ENCODE measurements at regions not wholly inside any gene's neighbourhood (a gene's known extent, or its start where the extent isn't known, plus 50 kb on each side); places are given as distances from the start of the nearest gene placed in this dataset.

DNA sequence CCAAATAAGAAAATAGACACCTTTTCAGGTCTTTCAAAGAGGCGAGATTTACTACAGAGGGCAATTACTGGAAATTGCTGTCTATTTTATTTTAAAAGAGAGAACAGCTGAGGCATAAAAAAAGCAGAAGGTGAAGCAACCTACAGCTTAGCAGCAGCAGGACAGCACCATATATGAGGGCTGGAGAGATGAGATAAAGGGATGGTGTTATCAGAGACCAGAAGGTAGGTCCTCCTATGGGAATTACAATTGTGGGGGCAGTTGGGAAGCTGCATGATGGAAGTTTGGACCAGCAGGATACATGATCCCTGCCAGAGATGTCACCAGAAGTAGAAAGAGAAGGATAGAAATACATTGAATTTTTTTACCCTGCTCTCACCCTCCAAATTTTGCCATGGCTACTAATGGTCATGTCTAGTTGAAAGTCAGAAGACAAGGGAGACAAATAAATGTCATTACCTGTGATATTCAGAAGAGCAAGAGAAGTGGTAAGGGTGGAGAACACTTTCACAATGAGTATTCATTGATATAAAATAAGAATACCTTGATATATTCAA is 77.2 kb upstream of the CALCR start:
- no peaks in the 10 kb centered on the region for H3K9me3 ChIP-seq (replicated peaks)
- H3K27ac ChIP-seq, result no peak overlapping the region
- peaks cover 3% of the 10 kb centered on the region for H3K4me1 ChIP-seq
- H3K4me3 ChIP-seq, result no peak overlapping the region
- H3K27me3 ChIP-seq, result no peaks in the 10 kb centered on the region
- DNase-seq, result no peak
- peaks cover 4% of the 10 kb centered on the region; the same call in 1 of the 2 replicates for H3K36me3 ChIP-seq

DNA sequence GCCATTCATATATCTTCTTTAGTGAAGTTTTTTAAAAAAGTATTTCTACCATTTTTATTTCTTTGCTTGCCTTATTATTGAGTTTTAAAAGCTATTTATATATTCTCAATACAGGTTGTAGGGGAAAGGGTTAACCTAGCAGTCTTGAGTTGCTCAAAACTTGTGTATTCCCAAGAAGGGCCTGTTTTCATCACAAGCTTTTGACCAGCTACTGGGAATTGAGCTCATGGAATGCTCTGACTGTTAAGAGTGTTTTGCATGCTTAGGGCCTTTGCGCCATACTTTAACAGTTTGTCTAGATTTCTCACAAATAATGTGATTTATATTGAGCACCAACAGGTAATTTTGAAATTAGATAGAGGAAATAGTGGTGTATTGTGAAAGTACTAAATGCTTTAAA is 72.0 kb upstream of the CALCR start:
- no peaks in the 10 kb centered on the region; the same call in 1 of the 2 replicates for H3K36me3 ChIP-seq
- peaks cover 14% of the 10 kb centered on the region for H3K4me1 ChIP-seq
- no peaks in the 10 kb centered on the region for H3K9me3 ChIP-seq (replicated peaks)
- H3K27ac ChIP-seq, result peak overlapping the region; percentile 27
- no peak overlapping the region for H3K4me3 ChIP-seq
- DNase-seq, result peak in 1 of 2 experiments; percentile 35
- no peaks in the 10 kb centered on the region for H3K27me3 ChIP-seq

- H3K27ac ChIP-seq, result no peak overlapping the region
These were observed 61.8 kb upstream of the CALCR start for GRCh38 chr7:93636276-93636675.

GRCh38 chr7:93632371-93632770 is 57.8 kb upstream of the CALCR start:
- Histone ChIP-seq H3K27me3 (no peaks in the 10 kb centered on the region), H3K27ac (no peak overlapping the region), H3K36me3 (peaks cover 8% of the 10 kb centered on the region)

More at GRCh38 chr7:93636276-93636675, 61.8 kb upstream of the CALCR start:
- no peak overlapping the region for H3K4me3 ChIP-seq
- no peaks in the 10 kb centered on the region for H3K27me3 ChIP-seq
- H3K4me1 ChIP-seq, result no peaks in the 10 kb centered on the region
- no peaks in the 10 kb centered on the region for H3K9me3 ChIP-seq (replicated peaks)
- H3K36me3 ChIP-seq, result peaks cover 5% of the 10 kb centered on the region; the same call in 1 of the 2 replicates
- no peak for DNase-seq

GRCh38 chr7:93629291-93629801 is 54.8 kb upstream of the CALCR start:
- H3K4me1 ChIP-seq, result no peaks in the 10 kb centered on the region
- H3K36me3 ChIP-seq, result peaks cover 3% of the 10 kb centered on the region; the same call in 1 of the 2 replicates
- H3K4me3 ChIP-seq, result no peak overlapping the region
- DNase-seq, result peak in 1 of 2 experiments; percentile 48
- no peak overlapping the region for H3K27ac ChIP-seq
- H3K9me3 ChIP-seq (replicated peaks), result no peaks in the 10 kb centered on the region
- H3K27me3 ChIP-seq, result no peaks in the 10 kb centered on the region

More at GRCh38 chr7:93632371-93632770, 57.8 kb upstream of the CALCR start:
- H3K9me3 ChIP-seq (replicated peaks), result no peaks in the 10 kb centered on the region
- no peak for DNase-seq
- no peaks in the 10 kb centered on the region for H3K4me1 ChIP-seq
- H3K4me3 ChIP-seq, result no peak overlapping the region

DNA sequence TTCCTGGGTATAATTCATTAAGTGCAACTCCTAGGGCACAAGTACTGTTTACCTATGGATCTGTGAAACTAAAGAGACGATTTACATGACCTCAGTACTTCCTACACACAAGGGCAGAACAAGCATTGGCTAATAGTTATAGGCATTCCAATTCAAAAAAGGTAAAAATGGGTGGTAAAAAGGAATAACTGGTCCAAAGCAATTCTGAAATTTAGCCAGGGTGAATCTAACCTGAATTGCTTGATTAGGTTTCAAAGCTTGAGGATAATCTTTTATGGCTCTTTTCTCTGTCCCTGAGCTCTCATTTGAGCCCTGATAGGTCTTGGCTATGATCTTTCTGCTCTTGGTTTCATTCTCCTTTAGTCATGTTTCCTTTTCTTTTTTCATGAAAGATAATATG is 52.3 kb upstream of the CALCR start:
- no peaks in the 10 kb centered on the region for H3K4me1 ChIP-seq
- peaks cover 3% of the 10 kb centered on the region; the same call in 1 of the 2 replicates for H3K36me3 ChIP-seq
- H3K4me3 ChIP-seq, result no peak overlapping the region
- DNase-seq, result no peak
- H3K27me3 ChIP-seq, result no peaks in the 10 kb centered on the region
- H3K27ac ChIP-seq, result no peak overlapping the region
- no peaks in the 10 kb centered on the region for H3K9me3 ChIP-seq (replicated peaks)
